Fibroblast of lung (primary cell): ENCODE measurements at regions not wholly inside any gene's neighbourhood (a gene's known extent, or its start where the extent isn't known, plus 50 kb on each side); places are given as distances from the start of the nearest gene placed in this dataset.

Source experiments
- CTCF ChIP-seq, 2 donors: IDR thresholded peaks in 1 of 2; conservative IDR thresholded peaks in 1 of 2; 1 replicate in 1 of 2; 2 replicates in 1 of 2; pipeline ENCODE4 v1.5.1; 2011 to 2012; ENCODE audit warnings: low read length in 2 of 2, control low read depth in 1 of 2, inconsistent platforms in 1 of 2, low read depth in 1 of 2, mild to moderate bottlenecking in 1 of 2
- EZH2 ChIP-seq: IDR thresholded peaks from 2 replicates; pipeline ENCODE4 v1.5.1; 2012; ENCODE audit warnings: low read length, control low read depth, mild to moderate bottlenecking; ENCODE audit errors: missing control alignments

- TF ChIP-seq CTCF (conservative IDR thresholded peaks at IDR 0.05 in 1 of 2, IDR thresholded peaks at IDR 0.05 in 1 of 2; ENCODE audit: low read depth in 1 of 2, low read length in 2 of 2) (no peak), EZH2 (no peak)
Measured at GRCh38 chr2:19617257-19617848, 258.9 kb upstream of the OSR1 start.
